ENCODE measurements at regions not wholly inside any gene's neighbourhood (a gene's known extent, or its start where the extent isn't known, plus 50 kb on each side); places are given as distances from the start of the nearest gene placed in this dataset.

DNA sequence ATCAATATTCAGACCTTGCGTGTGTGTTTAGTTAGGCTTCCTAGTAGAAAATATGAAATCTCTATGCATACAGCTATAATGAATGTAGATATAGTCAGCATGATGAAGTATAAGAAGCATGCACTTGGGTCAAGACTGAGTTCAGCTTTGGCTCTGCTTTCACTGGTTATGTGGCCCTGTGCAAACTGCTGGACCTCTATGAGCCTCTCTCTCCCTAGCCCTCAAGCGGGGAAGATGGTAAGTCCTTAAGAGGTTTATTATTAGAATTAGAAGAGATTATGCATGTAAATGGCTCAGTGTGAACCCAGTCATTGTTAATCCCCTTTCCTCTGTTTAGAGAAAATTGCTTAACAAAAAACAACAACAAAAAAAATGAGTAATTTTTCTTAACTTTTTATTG, 178.8 kb upstream of the NXPH2 start:
- H3K27ac Mint-ChIP-seq: no peak overlapping the region
- H3K4me3 Mint-ChIP-seq: no peak overlapping the region
- no peaks in the 10 kb centered on the region for H3K27me3 Mint-ChIP-seq
- no peaks in the 10 kb centered on the region for H3K9me3 ChIP-seq (ENCODE audit: control insufficient read depth, low read length, poor library complexity, severe bottlenecking)
- DNase-seq: no peak
- no peaks in the 10 kb centered on the region for H3K4me1 Mint-ChIP-seq
- ATAC-seq: no peak
- H3K36me3 Mint-ChIP-seq (ENCODE audit: low read depth): no peaks in the 10 kb centered on the region

GRCh38 chr2:138956116-138956515, 175.9 kb upstream of the NXPH2 start:
- Mint-ChIP-seq H3K4me3 (no peak overlapping the region), H3K4me1 (no peaks in the 10 kb centered on the region), H3K36me3 (ENCODE audit: low read depth) (no peaks in the 10 kb centered on the region), H3K27me3 (no peaks in the 10 kb centered on the region), H3K27ac (no peak overlapping the region)
- no peak for ATAC-seq
- no peak for DNase-seq
- H3K9me3 ChIP-seq (ENCODE audit: control insufficient read depth, low read length, poor library complexity, severe bottlenecking): no peaks in the 10 kb centered on the region

DNA sequence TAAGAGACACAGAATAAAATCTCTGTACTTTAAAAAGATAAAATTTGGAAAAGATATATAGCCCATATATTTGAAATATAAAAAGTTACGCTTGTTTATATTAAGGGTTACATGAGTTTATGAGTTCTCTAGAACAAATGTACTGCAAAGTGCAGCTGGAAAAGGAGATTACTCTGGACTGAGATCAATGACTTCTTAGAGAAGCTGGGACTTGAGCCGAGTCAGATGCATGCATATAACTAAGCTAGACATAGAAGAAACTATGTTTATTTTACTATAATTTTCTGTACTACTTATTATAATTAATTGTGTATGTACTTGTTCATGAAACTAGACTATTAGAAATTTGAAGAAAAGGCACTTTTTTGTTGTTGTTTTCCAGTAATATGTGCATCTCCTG, 170.3 kb upstream of the NXPH2 start:
- DNase-seq (no peak), ATAC-seq (no peak)
- no peak overlapping the region for H3K4me3 Mint-ChIP-seq
- no peak overlapping the region for H3K27ac Mint-ChIP-seq
- H3K9me3 ChIP-seq (ENCODE audit: control insufficient read depth, low read length, poor library complexity, severe bottlenecking): no peaks in the 10 kb centered on the region
- H3K4me1 Mint-ChIP-seq: no peaks in the 10 kb centered on the region
- H3K36me3 Mint-ChIP-seq (ENCODE audit: low read depth): no peaks in the 10 kb centered on the region
- no peaks in the 10 kb centered on the region for H3K27me3 Mint-ChIP-seq

GRCh38 chr2:138949517-138949916, 169.3 kb upstream of the NXPH2 start:
- Mint-ChIP-seq H3K27ac (no peak overlapping the region), H3K27me3 (no peaks in the 10 kb centered on the region), H3K4me3 (no peak overlapping the region), H3K36me3 (ENCODE audit: low read depth) (no peaks in the 10 kb centered on the region), H3K4me1 (no peaks in the 10 kb centered on the region)
- no peak for ATAC-seq
- no peak for DNase-seq
- H3K9me3 ChIP-seq (ENCODE audit: control insufficient read depth, low read length, poor library complexity, severe bottlenecking): no peaks in the 10 kb centered on the region

DNA sequence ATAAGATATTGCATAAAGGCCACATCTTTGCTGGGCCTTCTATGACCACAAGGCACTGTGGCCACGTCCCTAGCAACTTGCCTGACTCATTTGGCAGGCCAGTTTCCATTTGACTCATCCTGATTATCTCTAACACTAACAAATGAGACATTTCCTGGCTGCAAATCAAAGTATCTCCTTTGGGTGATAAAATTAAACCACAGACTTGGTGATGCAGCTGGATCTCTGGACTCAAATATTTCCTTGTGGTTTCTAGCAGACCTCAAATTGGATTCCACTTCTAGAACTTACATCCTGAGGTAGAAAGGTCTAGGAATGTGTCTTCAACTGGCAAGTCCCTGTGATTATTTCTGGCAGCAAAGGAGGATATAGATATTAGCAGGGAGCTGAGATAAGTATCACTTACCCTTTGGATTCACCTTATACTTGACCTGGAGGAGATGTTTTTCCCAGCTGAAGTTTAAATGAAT, 167.9 kb upstream of the NXPH2 start:
- H3K4me3 Mint-ChIP-seq: no peak overlapping the region
- no peak overlapping the region for H3K27ac Mint-ChIP-seq
- H3K36me3 Mint-ChIP-seq (ENCODE audit: low read depth): no peaks in the 10 kb centered on the region
- no peaks in the 10 kb centered on the region for H3K27me3 Mint-ChIP-seq
- no peak for ATAC-seq
- DNase-seq: no peak
- H3K9me3 ChIP-seq (ENCODE audit: control insufficient read depth, low read length, poor library complexity, severe bottlenecking): no peaks in the 10 kb centered on the region
- no peaks in the 10 kb centered on the region for H3K4me1 Mint-ChIP-seq

DNA sequence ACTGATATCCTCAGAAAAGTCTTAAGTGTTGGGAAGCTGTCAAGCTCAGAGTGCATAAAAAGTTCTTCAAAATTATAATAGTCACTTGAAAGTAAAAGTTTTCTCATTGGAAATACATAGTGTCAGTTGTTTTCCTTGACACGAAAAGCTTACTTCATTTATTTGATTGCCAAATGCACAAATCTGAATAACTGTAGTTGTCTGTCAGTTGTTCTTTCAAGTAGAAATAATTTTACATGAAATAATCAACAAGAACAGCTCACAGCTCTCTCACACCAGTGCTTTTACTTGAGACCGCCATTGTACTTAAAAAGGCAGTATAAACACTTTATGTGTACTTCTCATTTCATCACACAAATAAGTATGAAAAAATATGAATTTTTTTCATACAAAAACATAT, 163.3 kb upstream of the NXPH2 start:
- Mint-ChIP-seq H3K27ac (no peak overlapping the region), H3K27me3 (no peaks in the 10 kb centered on the region), H3K4me3 (no peak overlapping the region), H3K36me3 (ENCODE audit: low read depth) (no peaks in the 10 kb centered on the region), H3K4me1 (no peaks in the 10 kb centered on the region)
- no peak for DNase-seq
- no peak for ATAC-seq
- H3K9me3 ChIP-seq (ENCODE audit: control insufficient read depth, low read length, poor library complexity, severe bottlenecking): no peaks in the 10 kb centered on the region

DNA sequence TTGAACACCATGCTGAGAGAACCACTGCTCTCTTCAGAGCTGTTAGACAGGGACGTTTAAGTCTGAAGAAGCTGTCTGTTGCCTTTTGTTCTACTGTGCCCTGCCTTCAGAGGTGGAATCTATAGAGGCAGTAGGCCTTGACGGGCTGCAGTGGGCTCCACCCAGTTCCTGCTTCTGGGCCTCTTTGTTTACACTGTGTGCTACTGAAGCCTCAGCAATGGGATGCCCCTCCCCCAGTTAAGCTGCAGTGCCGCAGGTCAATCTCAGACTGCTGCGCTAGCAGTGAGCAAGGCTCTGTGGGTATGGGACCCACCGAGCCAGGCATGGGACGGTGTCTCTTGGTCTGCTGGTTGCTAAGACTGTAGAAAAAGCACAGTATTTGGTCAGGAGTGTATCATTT, 162.3 kb upstream of the NXPH2 start:
- Mint-ChIP-seq H3K4me1 (no peaks in the 10 kb centered on the region), H3K36me3 (ENCODE audit: low read depth) (no peaks in the 10 kb centered on the region), H3K27ac (no peak overlapping the region), H3K27me3 (no peaks in the 10 kb centered on the region), H3K4me3 (no peak overlapping the region)
- ATAC-seq (no peak), DNase-seq (no peak)
- no peaks in the 10 kb centered on the region for H3K9me3 ChIP-seq (ENCODE audit: control insufficient read depth, low read length, poor library complexity, severe bottlenecking)

DNA sequence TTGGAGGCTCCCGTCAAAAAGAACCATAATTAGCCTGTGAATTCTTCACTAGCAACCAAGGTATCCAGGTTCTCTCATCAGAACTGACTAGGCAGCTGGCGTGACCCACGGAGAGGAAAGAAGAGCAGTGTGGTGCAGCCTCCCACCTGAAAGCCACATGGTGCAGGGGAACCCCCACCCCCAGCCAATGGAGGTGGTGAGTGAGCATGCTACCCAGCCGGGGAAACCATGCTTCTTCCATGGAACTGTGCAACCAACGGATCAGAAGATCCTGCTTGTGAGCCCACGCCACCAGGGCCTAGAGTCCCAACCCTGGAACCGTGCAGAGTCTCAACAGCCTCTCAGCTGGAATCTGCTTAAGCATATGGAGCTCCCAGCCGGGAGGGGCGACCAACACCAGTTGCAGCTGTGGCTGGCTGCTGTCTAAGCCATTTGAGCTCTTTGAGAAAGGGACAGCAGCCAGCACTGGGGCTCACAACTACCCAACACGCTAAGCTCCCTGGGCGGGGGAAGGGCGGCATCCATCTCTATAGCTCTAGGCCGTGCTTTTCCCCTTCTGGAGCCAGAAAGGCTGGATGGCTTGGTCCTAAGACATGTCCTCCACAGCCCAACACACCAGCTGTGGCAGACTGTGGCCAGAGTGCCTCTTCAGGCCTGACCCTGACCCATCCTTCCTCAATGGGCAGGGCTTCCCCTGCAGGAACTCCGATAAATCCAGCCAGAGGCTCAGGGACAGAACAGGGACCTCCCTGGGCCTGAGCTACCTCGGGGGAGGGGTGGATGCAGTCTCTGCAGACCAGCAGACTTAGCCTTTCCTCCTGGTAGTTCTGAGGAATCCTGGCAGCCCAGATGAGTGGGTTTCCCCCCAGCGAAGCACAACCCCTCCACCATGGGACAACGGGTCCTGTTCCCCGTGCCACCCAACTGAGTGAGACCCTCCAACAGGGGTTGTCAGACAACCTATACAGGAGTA, 151.4 kb upstream of the NXPH2 start:
- no peak for DNase-seq

GRCh38 chr2:138930571-138930970, 150.4 kb upstream of the NXPH2 start:
- Mint-ChIP-seq H3K27ac (no peak overlapping the region), H3K4me3 (no peak overlapping the region), H3K4me1 (no peaks in the 10 kb centered on the region), H3K27me3 (no peaks in the 10 kb centered on the region), H3K36me3 (ENCODE audit: low read depth) (no peaks in the 10 kb centered on the region)
- no peaks in the 10 kb centered on the region for H3K9me3 ChIP-seq (ENCODE audit: control insufficient read depth, low read length, poor library complexity, severe bottlenecking)
- no peak for DNase-seq
- no peak for ATAC-seq

More for the DNA sequence above, 151.4 kb upstream of the NXPH2 start:
- Mint-ChIP-seq H3K27me3 (no peaks in the 10 kb centered on the region), H3K4me1 (no peaks in the 10 kb centered on the region), H3K27ac (no peak overlapping the region), H3K4me3 (no peak overlapping the region), H3K36me3 (ENCODE audit: low read depth) (no peaks in the 10 kb centered on the region)
- H3K9me3 ChIP-seq (ENCODE audit: control insufficient read depth, low read length, poor library complexity, severe bottlenecking): no peaks in the 10 kb centered on the region
- ATAC-seq: no peak

- Mint-ChIP-seq H3K36me3 (ENCODE audit: low read depth) (no peaks in the 10 kb centered on the region), H3K27me3 (no peaks in the 10 kb centered on the region), H3K27ac (no peak overlapping the region), H3K4me1 (no peaks in the 10 kb centered on the region), H3K4me3 (no peak overlapping the region)
- H3K9me3 ChIP-seq (ENCODE audit: control insufficient read depth, low read length, poor library complexity, severe bottlenecking): no peaks in the 10 kb centered on the region
- ATAC-seq (no peak), DNase-seq (no peak)
Measured at GRCh38 chr2:138928374-138929021, 148.3 kb upstream of the NXPH2 start.

DNA sequence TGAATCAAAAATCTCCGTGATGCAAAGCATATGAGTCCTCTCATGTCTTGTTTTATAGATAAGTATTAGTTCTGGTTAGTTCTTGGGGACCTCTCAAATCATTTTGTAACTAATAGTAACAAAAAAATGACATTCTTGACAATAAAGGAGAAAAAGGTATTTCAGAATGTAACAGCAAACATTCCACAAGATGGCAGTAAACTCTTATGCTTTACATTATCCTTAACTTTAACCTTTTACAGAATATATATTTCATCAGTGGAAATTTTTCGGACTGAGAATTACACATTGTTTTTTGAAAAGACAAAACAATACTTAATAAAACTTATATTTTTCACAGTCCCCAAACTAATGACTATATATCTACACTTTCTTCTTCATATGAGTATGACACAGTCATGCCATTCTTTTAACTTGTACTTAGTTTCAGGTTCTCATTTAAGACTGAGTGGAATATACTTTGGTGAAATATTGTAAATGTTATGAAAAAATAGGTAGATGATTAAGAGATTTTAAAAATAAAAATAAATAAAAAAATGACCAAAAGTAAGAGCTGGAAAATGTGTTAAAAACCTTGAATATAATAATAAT, 142.9 kb upstream of the NXPH2 start:
- H3K27me3 Mint-ChIP-seq: no peaks in the 10 kb centered on the region
- no peaks in the 10 kb centered on the region for H3K4me1 Mint-ChIP-seq
- DNase-seq (no peak), ATAC-seq (no peak)
- no peak overlapping the region for H3K4me3 Mint-ChIP-seq
- H3K9me3 ChIP-seq (ENCODE audit: control insufficient read depth, low read length, poor library complexity, severe bottlenecking): no peaks in the 10 kb centered on the region
- no peak overlapping the region for H3K27ac Mint-ChIP-seq
- no peaks in the 10 kb centered on the region for H3K36me3 Mint-ChIP-seq (ENCODE audit: low read depth)

DNA sequence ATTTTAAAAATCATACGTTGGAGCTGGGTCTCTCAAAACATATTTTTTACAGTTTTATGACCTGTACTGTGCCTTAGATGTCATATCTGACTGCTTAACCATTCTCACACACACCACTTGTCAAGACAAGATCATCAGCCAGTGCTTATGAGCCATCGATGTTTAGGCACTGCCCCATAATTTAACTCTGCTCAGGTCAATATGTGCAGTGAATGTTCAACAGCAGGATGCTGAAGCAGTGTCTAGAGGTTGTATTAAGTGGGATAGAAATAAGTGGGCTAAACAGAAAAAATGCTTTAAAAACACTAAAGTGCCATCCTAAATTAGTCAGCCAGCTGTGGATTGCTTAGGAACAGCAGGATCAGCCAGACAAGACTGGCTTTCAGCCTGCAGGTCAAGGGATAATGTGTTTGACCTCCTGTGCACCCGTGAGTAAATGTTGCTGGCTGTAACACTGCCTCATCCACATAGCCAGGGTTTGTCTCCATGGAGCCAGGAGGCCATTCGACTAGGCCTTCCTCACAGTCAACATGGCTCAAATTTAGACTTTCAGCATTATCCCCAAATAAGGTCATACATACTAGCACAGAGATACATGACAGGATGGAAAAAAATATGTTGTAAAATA, 139.0 kb upstream of the NXPH2 start:
- Mint-ChIP-seq H3K27ac (no peak overlapping the region), H3K27me3 (no peaks in the 10 kb centered on the region), H3K4me3 (no peak overlapping the region), H3K36me3 (ENCODE audit: low read depth) (no peaks in the 10 kb centered on the region), H3K4me1 (no peaks in the 10 kb centered on the region)
- no peaks in the 10 kb centered on the region for H3K9me3 ChIP-seq (ENCODE audit: control insufficient read depth, low read length, poor library complexity, severe bottlenecking)
- DNase-seq: no peak
- ATAC-seq: no peak

GRCh38 chr2:138910427-138910826, 130.2 kb upstream of the NXPH2 start:
- no peak overlapping the region for H3K27ac Mint-ChIP-seq
- DNase-seq: no peak

More at GRCh38 chr2:138910427-138910826, 130.2 kb upstream of the NXPH2 start:
- Mint-ChIP-seq H3K4me3 (no peak overlapping the region), H3K36me3 (ENCODE audit: low read depth) (no peaks in the 10 kb centered on the region), H3K27me3 (no peaks in the 10 kb centered on the region), H3K4me1 (no peaks in the 10 kb centered on the region)
- H3K9me3 ChIP-seq (ENCODE audit: control insufficient read depth, low read length, poor library complexity, severe bottlenecking): no peaks in the 10 kb centered on the region
- ATAC-seq: no peak

Data from T-helper 17 cell (primary cell).